A673 (cell line): ENCODE measurements at regions not wholly inside any gene's neighbourhood (a gene's known extent, or its start where the extent isn't known, plus 50 kb on each side); places are given as distances from the start of the nearest gene placed in this dataset.

Source experiments
- EZH2 ChIP-seq: fragments of 200-600 bp; sonication (generic); IDR thresholded peaks from 2 replicates; pipeline ENCODE4 v1.6.1; 2017; ENCODE audit warnings: borderline replicate concordance, low read depth, mild to moderate bottlenecking, mixed read lengths, antibody characterized with exemption, low read length; ENCODE audit not compliant: poor library complexity, severe bottlenecking
- TF ChIP-seq, protein P1 (sequence below): fragments of 300-800, 200-600 bp; sonication (generic); conservative IDR thresholded peaks from 2 replicates; pipeline ENCODE4 v1.5.1; 2017; ENCODE audit warnings: low read depth, mild to moderate bottlenecking, antibody characterized with exemption, low read length, moderate library complexity, mixed read lengths

- TF ChIP-seq, protein P1, sequence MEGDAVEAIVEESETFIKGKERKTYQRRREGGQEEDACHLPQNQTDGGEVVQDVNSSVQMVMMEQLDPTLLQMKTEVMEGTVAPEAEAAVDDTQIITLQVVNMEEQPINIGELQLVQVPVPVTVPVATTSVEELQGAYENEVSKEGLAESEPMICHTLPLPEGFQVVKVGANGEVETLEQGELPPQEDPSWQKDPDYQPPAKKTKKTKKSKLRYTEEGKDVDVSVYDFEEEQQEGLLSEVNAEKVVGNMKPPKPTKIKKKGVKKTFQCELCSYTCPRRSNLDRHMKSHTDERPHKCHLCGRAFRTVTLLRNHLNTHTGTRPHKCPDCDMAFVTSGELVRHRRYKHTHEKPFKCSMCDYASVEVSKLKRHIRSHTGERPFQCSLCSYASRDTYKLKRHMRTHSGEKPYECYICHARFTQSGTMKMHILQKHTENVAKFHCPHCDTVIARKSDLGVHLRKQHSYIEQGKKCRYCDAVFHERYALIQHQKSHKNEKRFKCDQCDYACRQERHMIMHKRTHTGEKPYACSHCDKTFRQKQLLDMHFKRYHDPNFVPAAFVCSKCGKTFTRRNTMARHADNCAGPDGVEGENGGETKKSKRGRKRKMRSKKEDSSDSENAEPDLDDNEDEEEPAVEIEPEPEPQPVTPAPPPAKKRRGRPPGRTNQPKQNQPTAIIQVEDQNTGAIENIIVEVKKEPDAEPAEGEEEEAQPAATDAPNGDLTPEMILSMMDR, result no peak
- TF ChIP-seq EZH2, result no peak
Observed at GRCh38 chr20:12067686-12068085, 150.0 kb downstream of the BTBD3 start.
